ENCODE measurements at regions not wholly inside any gene's neighbourhood (a gene's known extent, or its start where the extent isn't known, plus 50 kb on each side); places are given as distances from the start of the nearest gene placed in this dataset.
"Not testable (repeated sequence)": the region's sequence is repeated elsewhere in the genome, so short reads cannot be mapped to it uniquely, and the experiment has no call there.

DNA sequence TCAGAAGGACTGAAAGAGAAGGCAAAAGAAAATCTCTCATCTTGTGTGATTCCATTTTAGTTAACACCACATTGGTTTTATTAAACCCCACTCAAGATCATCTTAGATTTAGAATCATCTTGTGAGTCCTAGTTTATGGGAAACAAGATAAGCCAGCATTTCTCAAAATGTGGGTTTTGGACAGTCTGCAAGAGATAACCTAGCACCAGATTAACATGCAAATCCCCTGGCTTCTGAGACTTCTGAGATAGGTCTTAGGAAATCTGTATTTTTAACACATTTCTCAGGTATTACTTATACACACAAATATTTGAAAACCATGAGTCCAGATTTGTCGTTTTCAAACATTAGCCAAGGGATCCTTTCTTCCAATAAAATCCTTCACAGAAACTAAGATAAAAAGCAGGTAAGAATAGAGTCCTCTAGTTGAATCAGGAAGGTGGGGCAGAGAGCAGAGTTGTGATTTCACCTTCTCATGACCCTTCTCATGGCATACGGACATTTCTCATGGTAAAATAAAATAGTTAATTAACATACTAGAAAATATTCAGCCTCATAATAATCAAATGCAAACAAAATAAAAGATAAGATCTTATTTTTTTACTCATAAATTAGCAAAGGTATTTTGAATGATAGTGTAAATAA is 287.2 kb upstream of the FN1 start:
- no peak overlapping the region for H3K4me3 ChIP-seq (ENCODE audit: low read depth, low read length)
- TF ChIP-seq, protein P1, sequence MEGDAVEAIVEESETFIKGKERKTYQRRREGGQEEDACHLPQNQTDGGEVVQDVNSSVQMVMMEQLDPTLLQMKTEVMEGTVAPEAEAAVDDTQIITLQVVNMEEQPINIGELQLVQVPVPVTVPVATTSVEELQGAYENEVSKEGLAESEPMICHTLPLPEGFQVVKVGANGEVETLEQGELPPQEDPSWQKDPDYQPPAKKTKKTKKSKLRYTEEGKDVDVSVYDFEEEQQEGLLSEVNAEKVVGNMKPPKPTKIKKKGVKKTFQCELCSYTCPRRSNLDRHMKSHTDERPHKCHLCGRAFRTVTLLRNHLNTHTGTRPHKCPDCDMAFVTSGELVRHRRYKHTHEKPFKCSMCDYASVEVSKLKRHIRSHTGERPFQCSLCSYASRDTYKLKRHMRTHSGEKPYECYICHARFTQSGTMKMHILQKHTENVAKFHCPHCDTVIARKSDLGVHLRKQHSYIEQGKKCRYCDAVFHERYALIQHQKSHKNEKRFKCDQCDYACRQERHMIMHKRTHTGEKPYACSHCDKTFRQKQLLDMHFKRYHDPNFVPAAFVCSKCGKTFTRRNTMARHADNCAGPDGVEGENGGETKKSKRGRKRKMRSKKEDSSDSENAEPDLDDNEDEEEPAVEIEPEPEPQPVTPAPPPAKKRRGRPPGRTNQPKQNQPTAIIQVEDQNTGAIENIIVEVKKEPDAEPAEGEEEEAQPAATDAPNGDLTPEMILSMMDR (IDR thresholded peaks at IDR 0.05; ENCODE audit: borderline replicate concordance, insufficient read depth, low read depth, low read length): no peak

DNA sequence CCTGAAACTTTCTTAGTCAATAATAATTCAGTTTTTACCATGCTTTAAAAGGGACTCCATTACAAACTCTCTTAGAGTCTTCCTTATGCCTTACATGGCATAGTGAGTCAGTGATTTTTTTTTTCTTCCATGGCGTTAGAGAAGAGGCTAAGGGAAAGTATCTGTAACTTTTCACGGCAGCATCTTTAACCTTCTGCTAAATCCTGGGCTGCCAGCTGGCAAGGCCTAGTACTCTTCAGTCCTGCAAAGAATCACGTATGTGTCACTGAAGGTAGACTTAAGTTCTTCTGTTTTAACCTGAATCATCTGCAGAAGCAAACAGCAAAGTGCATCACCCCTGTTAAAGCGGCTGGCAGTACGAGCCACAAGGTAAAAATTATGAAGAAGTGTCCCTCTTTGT is 286.3 kb upstream of the FN1 start:
- TF ChIP-seq, protein P1 (IDR thresholded peaks at IDR 0.05; ENCODE audit: borderline replicate concordance, insufficient read depth, low read depth, low read length): no peak
- no peak overlapping the region for H3K4me3 ChIP-seq (ENCODE audit: low read depth, low read length)

DNA sequence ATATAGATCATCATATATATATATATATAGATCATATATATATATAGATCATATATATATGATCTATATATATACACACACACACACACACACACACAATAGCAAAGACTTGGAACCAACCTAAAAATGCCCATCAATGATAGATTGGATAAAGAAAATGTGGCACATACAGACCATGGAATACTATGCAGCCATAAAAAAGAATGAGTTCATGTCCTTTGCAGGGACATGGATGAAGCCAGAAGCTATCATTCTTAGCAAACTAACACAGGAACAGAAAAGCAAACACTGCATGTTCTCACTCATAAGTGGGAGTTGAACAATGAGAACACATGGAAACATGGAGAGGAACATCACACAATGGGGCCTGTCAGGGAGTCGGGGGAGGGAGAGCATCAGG is 285.6 kb upstream of the FN1 start:
- not testable (repeated sequence) for H3K4me3 ChIP-seq (ENCODE audit: low read depth, low read length)

DNA sequence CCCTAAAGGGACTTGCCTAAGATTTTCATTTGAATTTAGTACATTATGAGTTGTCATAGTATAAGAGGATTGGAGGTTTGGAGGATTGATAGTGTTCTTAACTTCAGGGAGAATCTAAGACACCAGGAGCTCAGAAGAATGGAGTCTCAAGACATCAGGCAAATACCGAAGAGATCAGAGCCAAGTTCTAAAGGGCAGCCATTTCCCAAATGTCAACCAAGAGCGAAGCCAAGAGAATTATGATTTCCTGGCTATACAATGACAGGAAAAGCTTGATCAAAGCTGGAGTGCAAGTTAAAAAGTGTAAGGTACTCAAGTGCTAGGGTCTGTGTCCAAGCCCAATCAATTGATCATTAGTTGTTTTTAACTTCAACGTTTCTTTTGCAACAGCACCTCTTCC is 283.0 kb upstream of the FN1 start:
- no peak overlapping the region for H3K4me3 ChIP-seq (ENCODE audit: low read depth, low read length)
- TF ChIP-seq, protein P1 (IDR thresholded peaks at IDR 0.05; ENCODE audit: borderline replicate concordance, insufficient read depth, low read depth, low read length): no peak

DNA sequence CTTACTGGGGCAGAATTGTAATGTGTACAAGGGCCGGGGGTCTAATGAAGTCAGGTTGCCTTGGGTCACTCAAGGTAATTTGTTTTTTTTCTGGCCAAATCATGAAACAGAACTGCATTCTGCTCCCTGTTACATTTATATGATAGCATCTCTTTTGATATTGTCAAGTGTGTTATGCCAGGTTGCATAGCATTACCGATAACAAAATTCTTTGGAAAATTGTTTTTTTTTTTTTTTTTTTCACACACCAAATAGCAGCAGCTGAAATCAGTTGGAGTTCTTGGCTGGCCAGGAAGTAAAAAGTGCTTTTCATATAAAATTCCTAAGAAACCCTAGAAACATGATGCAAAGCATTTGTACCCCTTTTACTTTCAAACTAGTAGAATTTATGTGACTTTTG is 282.6 kb upstream of the FN1 start:
- no peak overlapping the region for H3K4me3 ChIP-seq (ENCODE audit: low read depth, low read length)
- TF ChIP-seq, protein P1 (IDR thresholded peaks at IDR 0.05; ENCODE audit: borderline replicate concordance, insufficient read depth, low read depth, low read length): no peak

DNA sequence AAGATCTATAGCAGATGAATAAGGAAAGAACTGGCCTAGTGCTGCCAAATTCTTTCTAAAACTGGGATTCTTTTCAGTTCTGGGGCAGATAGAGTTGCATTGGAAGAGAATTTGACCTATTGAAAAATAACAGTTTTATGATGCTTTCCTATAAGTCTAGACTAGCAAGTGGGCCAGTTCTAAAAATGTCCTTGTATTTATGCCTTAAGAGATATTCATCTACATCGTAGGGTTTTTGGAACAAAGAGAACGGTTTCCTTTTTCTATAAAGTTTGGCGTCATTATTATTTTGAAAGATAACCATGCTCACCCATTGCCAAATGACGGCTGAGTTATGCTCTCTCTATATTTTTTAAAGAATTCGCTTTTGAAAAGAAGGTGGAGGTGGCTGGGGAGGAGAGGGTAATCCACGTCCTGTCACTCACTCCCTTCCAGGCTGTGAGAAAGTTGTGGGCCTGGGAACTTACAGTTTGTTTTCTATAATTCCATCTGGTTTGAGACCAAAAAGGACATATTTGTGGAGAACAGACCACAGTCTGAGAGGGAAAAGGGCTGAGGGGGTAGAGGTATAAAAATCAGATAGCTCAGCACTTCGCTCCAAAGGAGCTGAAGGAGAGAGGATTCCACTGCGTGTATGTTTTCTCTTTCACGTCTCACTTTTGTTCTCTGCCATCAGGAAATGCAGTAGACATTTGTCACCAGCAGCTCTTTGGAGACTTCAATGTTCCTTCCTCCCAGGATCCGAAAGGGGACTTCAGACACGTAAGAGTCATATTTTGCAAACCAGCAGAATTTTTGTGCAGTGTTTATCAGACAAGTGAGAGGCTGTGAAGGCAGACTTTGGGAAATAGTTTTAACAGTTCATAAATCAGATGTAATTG is 281.9 kb upstream of the FN1 start:
- TF ChIP-seq, protein P1 (IDR thresholded peaks at IDR 0.05; ENCODE audit: borderline replicate concordance, insufficient read depth, low read depth, low read length): no peak
- no peak overlapping the region for H3K4me3 ChIP-seq (ENCODE audit: low read depth, low read length)

GRCh38 chr2:215716956-215717355 is 281.1 kb upstream of the FN1 start:
- H3K4me3 ChIP-seq (ENCODE audit: low read depth, low read length): no peak overlapping the region
- TF ChIP-seq, protein P1 (IDR thresholded peaks at IDR 0.05; ENCODE audit: borderline replicate concordance, insufficient read depth, low read depth, low read length): no peak
